GM13976 (cell line): ENCODE measurements at regions not wholly inside any gene's neighbourhood (a gene's known extent, or its start where the extent isn't known, plus 50 kb on each side); places are given as distances from the start of the nearest gene placed in this dataset.
"Not testable (repeated sequence)": the region's sequence is repeated elsewhere in the genome, so short reads cannot be mapped to it uniquely, and the experiment has no call there.

ENCODE experiments used
- DNase-seq: peaks from one replicate; pipeline ENCODE4 v3.0.0; 2012; ENCODE audit warnings: low spot score
- in situ Hi-C: fragments of 300-500 bp; cut with MboI; formaldehyde crosslinking; loops from one replicate; pipeline ENCODE4 v1.12.0; 2022; ENCODE audit warnings: low sequenced_read_pairs, mixed read lengths, inconsistent platforms; ENCODE audit not compliant: unreplicated experiment

DNA sequence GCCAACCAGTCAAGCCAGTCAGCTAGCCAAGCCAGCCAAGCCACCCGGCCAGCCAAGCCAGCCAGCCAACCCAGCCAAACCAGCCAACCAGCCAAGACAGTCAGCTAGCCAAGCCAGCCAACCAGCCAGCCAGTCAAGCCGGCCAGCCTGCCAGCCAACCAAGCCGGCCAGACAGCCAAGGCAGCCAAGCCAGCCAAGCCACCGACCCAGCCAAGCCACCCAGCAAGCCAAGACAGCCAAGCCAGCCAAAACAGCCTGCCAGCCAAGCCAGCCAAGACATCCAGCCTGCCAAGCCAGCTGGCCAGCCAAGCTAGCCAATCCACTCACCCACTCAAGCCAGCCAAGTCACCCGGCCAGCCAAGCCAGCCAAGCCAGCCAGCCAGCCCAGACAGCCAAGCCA, 1599.2 kb downstream of the RPIA start:
- DNase-seq, in situ Hi-C loops: not testable (repeated sequence)

DNA sequence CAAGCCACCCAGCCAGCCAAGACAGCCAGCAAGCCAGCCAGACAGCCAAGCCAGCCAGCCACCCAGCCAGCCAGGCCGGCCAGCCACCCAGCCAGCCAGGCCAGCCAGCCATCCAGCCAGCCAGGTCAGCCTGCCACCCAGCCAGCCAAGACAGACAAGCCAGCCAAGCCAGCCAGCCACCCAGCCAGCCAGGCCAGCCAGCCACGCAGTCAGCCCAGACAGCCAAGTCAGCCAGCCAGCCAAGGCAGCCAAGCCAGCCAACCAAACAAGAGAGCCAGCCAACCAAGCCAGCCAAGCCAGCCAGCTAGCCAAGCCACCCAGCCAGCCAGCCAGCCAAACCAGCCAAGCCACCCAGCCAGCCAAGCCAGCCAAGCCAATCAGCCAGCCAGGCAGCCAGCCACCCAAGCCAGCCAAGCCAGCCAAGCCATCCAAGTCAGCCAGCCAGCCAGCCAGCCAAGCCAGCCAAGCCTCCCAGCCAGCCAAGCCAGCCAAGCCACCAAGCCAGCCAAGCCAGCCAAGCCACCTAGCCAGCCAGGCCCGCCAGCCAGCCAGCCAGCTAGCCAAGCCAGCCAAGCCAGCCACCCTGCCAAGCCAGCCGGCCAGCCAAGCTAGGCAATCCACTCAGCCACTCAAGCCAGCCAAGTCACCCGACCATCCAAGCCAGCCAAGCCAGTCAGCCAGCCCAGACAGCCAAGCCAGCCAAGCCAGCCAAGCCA, 1599.9 kb downstream of the RPIA start:
- in situ Hi-C loops, DNase-seq: not testable (repeated sequence)

DNA sequence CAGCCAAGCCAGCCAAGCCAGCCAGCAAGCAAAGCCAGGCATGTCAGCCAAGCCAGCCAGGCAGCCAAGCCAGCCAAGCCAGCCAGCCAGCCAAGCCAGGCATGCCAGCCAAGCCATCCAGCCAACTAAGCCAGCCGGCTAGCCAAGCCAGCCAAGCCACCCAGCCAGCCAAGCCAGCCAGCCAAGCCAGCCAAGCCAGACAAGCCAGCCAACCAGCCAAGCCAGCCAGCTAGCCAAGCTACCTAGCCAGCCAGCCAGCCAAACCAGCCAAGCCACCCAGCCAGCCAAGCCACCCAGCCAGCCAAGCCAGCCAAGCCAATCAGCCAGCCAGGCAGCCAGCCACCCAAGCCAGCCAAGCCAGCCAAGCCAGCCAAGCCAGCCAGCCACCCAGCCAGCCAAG, 1600.5 kb downstream of the RPIA start:
- in situ Hi-C loops, DNase-seq: not testable (repeated sequence)

DNA sequence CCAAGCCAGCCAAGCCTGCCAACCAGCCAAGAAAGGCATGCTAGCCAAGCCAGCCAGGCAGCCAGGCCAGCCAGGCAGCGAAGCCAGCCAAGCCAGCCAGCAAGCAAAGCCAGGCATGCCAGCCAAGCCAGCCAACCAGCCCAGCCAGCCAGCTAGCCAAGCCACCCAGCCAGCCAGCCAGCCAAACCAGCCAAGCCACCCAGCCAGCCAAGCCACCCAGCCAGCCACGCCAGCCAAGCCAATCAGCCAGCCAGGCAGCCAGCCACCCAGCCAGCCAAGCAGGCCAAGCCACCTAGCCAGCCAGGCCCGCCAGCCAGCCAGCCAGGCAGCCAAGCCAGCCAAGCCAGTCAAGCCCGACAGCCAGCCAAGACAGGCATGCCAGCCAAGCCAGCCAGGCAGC, 1601.0 kb downstream of the RPIA start:
- in situ Hi-C loops, DNase-seq: not testable (repeated sequence)

DNA sequence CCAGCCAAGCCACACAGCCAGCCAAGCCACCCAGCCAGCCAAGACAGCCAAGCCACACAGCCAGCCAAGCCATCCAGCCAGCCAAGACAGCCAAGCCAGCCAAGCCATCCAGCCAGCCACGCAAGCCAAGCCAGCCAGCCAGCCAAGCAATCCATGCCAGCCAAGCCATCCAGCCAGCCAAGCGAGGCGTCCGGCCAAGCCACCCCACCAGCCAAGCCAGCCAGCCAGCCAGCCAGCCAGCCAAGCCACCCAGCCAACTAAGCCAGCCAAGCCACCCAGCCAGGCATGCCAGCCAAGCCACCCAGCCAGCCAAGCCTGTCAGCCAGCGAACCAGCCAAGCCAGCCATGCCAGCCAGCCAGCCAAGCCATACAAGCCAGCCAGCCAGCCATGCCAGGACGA, 1601.8 kb downstream of the RPIA start:
- in situ Hi-C loops = not testable (repeated sequence)

DNA sequence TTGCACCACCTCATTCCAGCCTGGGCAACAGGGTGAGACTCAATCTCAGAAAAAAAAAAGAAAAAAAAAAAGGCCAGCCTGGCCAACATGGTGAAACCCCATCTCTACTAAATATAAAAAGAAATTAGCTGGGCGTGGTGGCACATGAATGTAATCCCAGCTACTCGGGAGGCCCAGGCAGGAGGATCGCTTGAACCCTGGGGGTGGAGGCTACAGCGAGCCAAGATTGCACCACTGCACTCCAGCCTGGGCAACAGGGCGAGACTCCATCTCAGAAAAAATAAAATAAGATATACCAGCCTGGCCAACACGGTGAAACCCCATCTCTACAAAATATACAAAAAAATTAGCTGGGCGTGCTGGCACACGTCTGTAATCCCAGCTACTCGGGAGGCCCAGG, 1602.3 kb downstream of the RPIA start:
- in situ Hi-C loops, DNase-seq: not testable (repeated sequence)

More for the DNA sequence above, 1601.8 kb downstream of the RPIA start:
- DNase-seq = not testable (repeated sequence)

DNA sequence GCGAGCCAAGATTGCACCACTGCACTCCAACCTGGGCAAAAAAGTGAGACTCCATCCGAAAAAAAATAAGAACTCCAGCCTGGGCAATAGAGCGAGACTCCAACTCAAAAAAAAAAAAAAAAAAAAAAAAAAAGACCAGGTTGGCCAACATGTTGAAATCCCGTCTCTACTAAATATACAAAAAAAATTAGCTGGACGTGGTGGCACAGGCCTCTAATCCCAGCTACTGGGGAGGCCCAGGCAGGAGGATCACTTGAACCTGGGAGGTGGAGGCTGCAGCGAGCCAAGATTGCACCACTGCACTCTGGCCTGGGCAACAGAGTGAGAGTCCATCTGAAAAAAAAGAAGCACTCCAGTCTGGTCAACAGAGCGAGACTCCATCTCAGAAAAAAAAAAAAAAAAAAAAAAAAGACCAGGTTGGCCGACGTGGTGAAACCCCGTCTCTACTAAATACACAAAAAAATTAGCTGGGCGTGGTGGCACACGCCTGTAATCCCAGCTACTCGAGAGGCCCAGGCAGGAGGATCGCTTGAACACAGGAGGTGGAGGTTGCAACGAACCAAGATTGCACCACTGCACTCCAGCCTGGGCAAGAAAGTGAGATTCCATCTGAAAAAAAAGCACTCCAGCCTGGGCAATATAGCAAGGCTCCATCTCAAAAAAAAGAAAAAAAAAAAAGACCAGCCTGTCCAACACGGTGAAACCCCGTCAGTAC, 1603.7 kb downstream of the RPIA start:
- DNase-seq, in situ Hi-C loops: not testable (repeated sequence)

DNA sequence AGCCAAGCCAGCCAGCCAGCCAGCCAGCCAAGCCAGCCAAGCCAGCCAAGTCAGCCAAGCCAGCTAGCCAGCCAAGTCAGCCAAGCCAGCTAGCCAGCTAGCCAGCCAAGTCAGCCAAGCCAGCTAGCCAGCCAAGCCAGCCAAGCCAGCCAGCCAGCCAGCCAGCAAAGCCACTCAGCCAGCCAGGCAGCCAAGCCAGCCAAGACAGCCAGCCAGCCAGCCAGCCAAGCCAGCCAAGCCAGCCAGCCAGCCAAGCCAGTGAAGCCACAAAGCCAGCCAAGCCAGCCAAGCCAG, 1605.0 kb downstream of the RPIA start:
- DNase-seq, in situ Hi-C loops: not testable (repeated sequence)

DNA sequence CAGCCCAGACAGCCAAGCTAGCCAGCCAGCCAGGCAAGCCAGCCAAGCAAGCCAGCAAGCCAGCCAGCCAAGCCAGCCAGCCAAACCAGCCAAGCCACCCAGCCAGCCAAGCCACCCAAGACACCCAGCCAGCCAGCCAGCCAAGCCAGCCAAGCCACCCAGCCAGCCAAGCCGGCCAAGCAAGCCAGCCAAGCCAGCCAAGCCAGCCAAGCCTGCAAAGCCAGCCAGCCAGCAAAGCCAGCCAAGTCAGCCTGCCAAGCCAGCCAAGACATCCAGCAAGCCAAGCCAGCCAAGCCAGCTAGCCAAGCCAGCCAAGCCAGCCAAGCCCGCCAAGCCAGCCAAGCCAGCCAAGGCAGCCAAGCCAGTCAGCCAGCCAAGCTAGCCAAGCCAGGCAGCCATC, 1606.2 kb downstream of the RPIA start:
- DNase-seq, in situ Hi-C loops: not testable (repeated sequence)

DNA sequence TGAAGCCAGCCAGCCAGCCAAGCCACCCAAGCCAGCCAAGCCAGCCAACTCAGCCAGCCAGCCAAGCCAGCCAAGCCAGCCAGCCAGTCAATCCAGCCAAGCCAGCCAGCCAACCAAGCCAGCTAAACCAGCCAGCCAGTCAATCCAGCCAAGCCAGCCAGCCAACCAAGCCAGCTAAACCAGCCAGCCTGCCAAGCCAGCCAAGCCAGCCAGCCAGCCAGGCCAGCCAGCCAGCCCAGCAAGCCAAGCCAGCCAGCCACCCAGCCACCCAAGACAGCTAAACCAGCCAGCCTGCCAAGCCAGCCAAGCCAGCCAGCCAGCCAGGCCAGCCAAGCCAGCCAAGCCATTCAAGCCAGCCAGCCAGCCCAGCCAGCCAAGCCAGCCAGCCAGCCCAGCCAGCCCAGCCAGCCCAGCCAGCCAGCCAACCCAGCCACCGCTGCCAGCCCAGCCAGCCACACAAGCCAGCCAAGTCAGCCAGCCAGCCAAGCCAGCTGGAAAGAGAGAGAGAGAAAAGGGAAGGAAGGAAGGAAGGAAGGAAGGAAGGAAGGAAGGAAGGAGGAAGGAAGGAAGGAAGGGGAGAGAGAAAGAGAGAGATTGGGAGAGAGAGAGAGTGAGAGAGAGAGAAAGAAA, 1606.8 kb downstream of the RPIA start:
- in situ Hi-C loops, DNase-seq: not testable (repeated sequence)

DNA sequence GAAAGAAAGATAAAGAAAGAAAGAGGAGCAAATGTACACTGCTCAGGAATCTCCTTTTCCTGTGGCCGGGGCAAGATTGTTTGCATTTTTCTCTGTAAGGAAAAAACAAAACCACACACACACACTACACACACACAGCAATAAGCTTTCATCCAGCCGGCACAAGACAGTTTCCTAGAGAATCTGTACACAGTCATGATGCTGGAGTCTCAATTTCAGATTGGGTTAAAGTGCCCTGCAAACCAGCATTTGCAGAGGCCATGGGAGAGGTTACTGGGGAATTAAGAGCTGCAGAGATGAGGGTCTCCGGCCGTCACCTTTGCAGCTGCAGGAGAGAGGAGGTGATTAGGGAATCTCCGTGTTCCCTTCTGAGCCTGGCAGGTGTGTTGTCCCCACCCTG, 1607.5 kb downstream of the RPIA start:
- in situ Hi-C loops, DNase-seq: not testable (repeated sequence)

DNA sequence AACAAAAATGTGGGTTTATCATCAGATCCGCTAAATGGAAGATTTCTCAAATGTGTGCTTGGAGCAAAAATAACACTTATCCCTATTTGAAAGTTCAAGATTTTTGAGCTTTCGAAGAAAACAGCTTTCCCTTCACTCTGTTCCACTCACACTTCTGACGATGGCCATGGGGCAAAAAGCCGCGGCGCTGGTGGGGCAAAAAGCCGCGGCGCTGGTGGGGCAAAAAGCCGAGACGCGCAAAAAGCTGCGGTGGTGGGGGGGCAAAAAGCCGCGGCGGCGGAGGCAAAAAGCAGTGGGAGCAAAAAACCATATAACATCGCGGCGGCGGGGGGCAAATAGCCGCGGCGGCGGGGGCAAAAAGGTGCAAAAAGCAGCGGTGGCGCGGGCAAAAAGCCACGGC, 1631.5 kb downstream of the RPIA start:
- in situ Hi-C loops, DNase-seq: not testable (repeated sequence)

DNA sequence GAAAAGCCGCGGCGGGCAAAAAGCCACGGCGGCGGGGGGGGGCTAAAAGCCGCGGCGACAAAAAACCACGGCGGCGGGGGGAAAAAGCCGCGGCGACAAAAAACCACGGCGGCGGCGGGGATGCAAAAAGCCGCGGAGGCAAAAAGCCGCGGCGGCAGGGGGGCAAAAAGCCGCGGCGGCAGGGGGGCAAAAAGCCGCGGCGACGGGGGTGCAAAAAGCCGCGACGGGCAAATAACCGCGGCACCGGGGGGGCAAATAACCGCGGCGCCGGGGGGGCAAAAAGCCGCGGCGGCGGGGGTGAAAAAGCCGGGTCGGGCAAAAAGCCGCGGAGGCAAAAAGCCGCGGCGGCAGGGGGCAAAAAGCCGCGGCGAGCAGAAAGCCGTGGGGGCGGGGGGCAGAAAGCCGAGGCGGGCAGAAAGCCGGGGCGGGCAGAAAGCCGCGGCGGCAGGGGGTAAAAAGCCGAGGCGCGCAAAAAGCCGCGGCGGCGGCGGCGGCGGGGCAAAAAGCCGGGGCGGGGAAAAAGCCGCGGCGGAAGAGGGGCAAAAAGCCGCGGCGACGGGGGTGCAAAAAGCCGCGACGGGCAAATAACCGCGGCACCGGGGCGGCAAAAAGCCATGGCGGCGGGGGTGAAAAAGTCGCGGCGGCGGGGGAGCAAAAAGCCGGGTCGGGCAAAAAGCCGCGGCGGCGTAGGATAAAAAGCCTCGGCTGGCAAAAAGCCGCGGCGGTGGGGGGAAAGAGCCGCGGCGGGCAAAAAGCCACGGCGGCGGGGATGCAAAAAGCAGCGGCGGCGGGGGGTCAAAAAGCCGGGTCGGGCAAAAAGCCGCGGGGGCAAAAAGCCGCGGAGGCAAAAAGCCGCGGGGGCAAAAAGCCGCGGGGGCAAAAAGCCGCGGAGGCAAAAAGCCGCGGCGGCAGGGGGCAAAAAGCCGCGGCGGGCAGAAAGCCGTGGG, 1632.4 kb downstream of the RPIA start:
- DNase-seq, in situ Hi-C loops: not testable (repeated sequence)

DNA sequence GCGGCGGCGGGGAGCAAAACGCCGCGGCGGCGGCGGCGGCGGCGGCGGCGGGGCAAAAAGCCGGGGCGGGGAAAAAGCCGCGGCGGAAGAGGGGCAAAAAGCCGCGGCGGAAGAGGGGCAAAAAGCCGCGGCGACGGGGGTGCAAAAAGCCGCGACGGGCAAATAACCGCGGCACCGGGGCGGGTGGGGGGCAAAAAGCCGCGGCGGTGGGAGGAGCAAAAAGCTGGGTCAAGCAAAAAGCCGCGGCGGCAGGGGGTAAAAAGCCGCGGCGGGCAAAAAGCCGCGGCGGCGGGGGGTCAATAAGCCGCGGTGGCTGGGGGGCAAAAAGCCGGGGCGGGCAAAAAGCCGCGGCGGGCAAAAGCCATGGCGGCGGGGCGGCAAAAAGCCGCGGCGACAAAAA, 1633.2 kb downstream of the RPIA start:
- in situ Hi-C loops, DNase-seq: not testable (repeated sequence)

DNA sequence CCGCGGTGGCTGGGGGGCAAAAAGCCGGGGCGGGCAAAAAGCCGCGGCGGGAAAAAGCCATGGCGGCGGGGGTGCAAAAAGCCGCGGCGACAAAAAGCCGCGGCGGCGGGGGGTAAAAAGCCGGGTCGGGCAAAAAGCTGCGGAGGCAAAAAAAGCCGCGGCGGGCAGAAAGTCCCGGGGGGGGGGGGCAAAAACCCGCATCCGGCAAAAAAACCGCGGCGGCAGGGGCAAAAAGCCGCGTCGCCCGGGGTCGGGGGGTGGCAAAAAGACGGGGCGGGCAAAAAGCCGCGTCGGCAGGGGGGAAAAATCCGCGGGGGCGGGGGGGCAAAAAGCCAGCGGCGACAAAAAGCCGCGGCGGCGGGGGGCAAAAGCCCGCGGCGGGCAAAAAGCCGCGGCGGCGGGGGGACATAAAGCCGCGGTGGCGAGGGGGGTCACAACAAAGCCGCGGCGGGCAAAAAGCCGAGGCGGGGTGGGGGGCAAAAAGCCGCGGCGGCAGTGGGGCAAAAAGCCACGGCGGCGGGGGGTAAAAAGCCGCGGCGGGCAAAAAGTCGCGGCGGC, 1634.4 kb downstream of the RPIA start:
- in situ Hi-C loops = not testable (repeated sequence)
- peak; percentile 9 for DNase-seq

DNA sequence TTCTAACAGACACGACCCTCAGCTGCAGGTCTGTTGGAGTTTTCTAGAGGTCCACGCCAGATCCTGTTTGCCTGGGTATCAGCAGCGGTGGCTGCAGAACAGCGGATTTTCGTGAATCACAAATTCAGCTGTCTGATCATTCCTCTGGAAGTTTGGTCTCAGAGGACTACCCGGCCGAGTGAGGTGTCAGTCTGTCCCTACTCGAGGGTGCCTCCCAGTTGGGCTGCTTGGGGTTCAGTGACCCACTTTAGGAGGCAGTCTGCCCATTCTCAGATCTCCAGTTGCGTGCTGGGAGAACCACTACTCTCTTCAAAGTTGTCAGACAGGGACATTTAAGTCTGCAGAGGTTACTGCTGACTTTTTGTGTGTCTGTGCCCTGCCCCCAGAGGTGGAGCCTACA, 1664.1 kb downstream of the RPIA start:
- in situ Hi-C loops = not testable (repeated sequence)

DNA sequence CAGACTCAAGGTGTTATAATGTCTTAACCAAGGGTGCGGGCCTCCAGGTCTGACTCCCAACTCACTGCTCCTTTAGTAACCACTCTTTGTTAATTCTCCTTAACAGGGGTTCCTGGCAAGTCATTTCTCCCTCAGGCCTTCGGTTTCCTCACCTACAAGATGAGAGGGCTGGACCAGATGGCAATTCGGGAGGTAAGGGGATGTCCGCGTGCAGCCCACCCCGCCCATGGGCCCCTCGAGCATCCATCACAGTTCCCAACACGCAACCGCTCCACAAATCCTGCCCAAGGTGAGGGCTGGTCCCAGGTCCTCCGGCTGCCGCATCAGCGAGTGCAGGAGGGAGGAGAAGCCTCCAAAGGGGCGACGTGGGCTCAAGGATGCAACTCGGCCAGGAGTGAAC, 1667.9 kb downstream of the RPIA start:
- DNase-seq = not testable (repeated sequence)

More for the DNA sequence above, 1664.1 kb downstream of the RPIA start:
- DNase-seq = not testable (repeated sequence)

More for the DNA sequence above, 1667.9 kb downstream of the RPIA start:
- in situ Hi-C loops = not testable (repeated sequence)
